IPS-20b (cell line): ENCODE measurements at regions not wholly inside any gene's neighbourhood (a gene's known extent, or its start where the extent isn't known, plus 50 kb on each side); places are given as distances from the start of the nearest gene placed in this dataset.
"Not testable (repeated sequence)": the region's sequence is repeated elsewhere in the genome, so short reads cannot be mapped to it uniquely, and the experiment has no call there.

Experiments
- H3K27ac ChIP-seq: one replicate; pipeline ENCODE4 v1.5.1; 2013; ENCODE audit warnings: low read length
- H3K27me3 ChIP-seq: 2 replicates; pipeline ENCODE4 v1.6.1; 2013; ENCODE audit warnings: mild to moderate bottlenecking, low read length, inconsistent platforms; ENCODE audit not compliant: insufficient read depth
- H3K36me3 ChIP-seq: 2 replicates; pipeline ENCODE4 v1.6.1; 2013; ENCODE audit warnings: low read depth, mild to moderate bottlenecking, inconsistent platforms, low read length, moderate library complexity; ENCODE audit not compliant: insufficient read depth
- H3K4me1 ChIP-seq: 2 replicates; pipeline ENCODE4 v1.6.1; 2013; ENCODE audit warnings: mild to moderate bottlenecking, control low read depth, inconsistent platforms, low read length, moderate library complexity; ENCODE audit not compliant: insufficient read depth
- H3K4me3 ChIP-seq: 2 replicates; pipeline ENCODE4 v1.5.1; 2013; ENCODE audit warnings: mild to moderate bottlenecking, low read length, inconsistent platforms
- H3K9ac ChIP-seq: 2 replicates; pipeline ENCODE4 v1.6.1; 2013; ENCODE audit warnings: low read depth, mild to moderate bottlenecking, inconsistent platforms, low read length, moderate library complexity
- H3K9me3 ChIP-seq: 2 replicates; pipeline ENCODE4 v1.6.1; 2013; ENCODE audit warnings: mild to moderate bottlenecking, low read depth, low read length, inconsistent platforms; ENCODE audit not compliant: insufficient read depth

GRCh38 chr10:114719311-114719710 is 61.2 kb upstream of the ABLIM1 start:
- Histone ChIP-seq H3K36me3 (no peaks in the 10 kb centered on the region), H3K9me3 (no peaks in the 10 kb centered on the region), H3K27me3 (no peaks in the 10 kb centered on the region), H3K9ac (no peak overlapping the region), H3K4me3 (no peak overlapping the region), H3K27ac (no peak overlapping the region), H3K4me1 (peaks cover 3% of the 10 kb centered on the region; the same call in 1 of the 2 replicates)

- not testable (repeated sequence) for H3K4me3 ChIP-seq, H3K9me3 ChIP-seq, H3K27me3 ChIP-seq, H3K9ac ChIP-seq, H3K36me3 ChIP-seq, H3K4me1 ChIP-seq, H3K27ac ChIP-seq
Measured at GRCh38 chr10:114720023-114720422, 61.9 kb upstream of the ABLIM1 start.

GRCh38 chr10:114720685-114721278 is 62.7 kb upstream of the ABLIM1 start:
- H3K9me3 ChIP-seq: no peaks in the 10 kb centered on the region
- H3K27me3 ChIP-seq: no peaks in the 10 kb centered on the region
- no peak overlapping the region for H3K4me3 ChIP-seq
- no peak overlapping the region for H3K27ac ChIP-seq
- H3K4me1 ChIP-seq: no peaks in the 10 kb centered on the region; the same call in 1 of the 2 replicates
- no peak overlapping the region for H3K9ac ChIP-seq
- H3K36me3 ChIP-seq: no peaks in the 10 kb centered on the region

GRCh38 chr10:114722136-114722535 is 64.1 kb upstream of the ABLIM1 start:
- not testable (repeated sequence) for H3K36me3 ChIP-seq, H3K27ac ChIP-seq, H3K27me3 ChIP-seq, H3K4me1 ChIP-seq, H3K9me3 ChIP-seq, H3K4me3 ChIP-seq, H3K9ac ChIP-seq

GRCh38 chr10:114723361-114723760 is 65.3 kb upstream of the ABLIM1 start:
- H3K4me1 ChIP-seq: no peaks in the 10 kb centered on the region; the same call in 1 of the 2 replicates
- H3K9me3 ChIP-seq: no peaks in the 10 kb centered on the region; the same call in 1 of the 2 replicates
- H3K4me3 ChIP-seq: no peak overlapping the region
- no peak overlapping the region for H3K27ac ChIP-seq
- H3K27me3 ChIP-seq: no peaks in the 10 kb centered on the region
- H3K9ac ChIP-seq: no peak overlapping the region
- H3K36me3 ChIP-seq: no peaks in the 10 kb centered on the region

DNA sequence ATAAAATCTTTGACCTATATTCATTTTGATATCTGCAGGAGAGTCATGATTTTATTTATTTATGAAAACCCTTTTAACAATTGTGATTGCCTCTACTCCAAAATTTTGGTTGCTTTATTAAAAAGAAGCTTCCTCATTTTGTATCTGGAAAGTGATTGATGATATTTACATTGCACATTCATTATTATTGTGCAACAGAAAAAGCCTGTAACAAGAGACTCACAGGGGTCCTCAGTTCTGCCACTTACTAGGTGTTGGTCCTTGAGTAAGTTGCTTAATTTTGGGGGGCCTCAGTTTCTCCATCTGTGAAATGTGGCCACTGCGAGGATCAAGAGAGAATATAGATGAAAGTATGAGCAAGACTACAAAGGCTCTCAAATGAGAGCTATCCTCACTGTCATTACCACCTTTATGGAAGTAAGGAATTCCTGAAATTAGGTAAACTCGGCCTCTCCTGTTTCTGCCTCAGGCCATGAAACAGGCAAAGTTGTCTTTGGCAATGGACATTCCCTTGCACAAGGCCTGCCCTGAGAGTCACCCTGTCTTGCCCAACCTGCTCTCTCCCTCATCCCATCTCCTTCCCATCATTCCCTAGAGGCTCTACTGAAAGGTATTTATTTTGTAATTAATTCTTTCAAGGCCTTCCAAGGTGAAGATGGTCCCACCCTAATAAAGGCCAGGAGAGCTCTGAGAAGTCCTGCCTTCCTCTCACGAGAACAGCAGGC is 66.1 kb upstream of the ABLIM1 start:
- Histone ChIP-seq H3K4me1 (no peaks in the 10 kb centered on the region; the same call in 1 of the 2 replicates), H3K27ac (no peak overlapping the region), H3K9me3 (no peaks in the 10 kb centered on the region; the same call in 1 of the 2 replicates), H3K27me3 (no peaks in the 10 kb centered on the region), H3K9ac (no peak overlapping the region), H3K4me3 (no peak overlapping the region), H3K36me3 (no peaks in the 10 kb centered on the region)

- no peak overlapping the region for H3K9ac ChIP-seq
- no peaks in the 10 kb centered on the region for H3K27me3 ChIP-seq
- H3K36me3 ChIP-seq: no peaks in the 10 kb centered on the region
- H3K9me3 ChIP-seq: no peaks in the 10 kb centered on the region; the same call in 1 of the 2 replicates
- no peaks in the 10 kb centered on the region; the same call in 1 of the 2 replicates for H3K4me1 ChIP-seq
- no peak overlapping the region for H3K27ac ChIP-seq
- no peak overlapping the region for H3K4me3 ChIP-seq
Measured at GRCh38 chr10:114724716-114725106, 66.6 kb upstream of the ABLIM1 start.

GRCh38 chr10:114726820-114727271 is 68.8 kb upstream of the ABLIM1 start:
- H3K4me3 ChIP-seq: no peak overlapping the region

GRCh38 chr10:114728325-114728724 is 70.2 kb upstream of the ABLIM1 start:
- Histone ChIP-seq H3K9ac (no peak overlapping the region), H3K4me3 (no peak overlapping the region), H3K4me1 (no peaks in the 10 kb centered on the region), H3K27ac (no peak overlapping the region), H3K27me3 (no peaks in the 10 kb centered on the region), H3K9me3 (no peaks in the 10 kb centered on the region; the same call in 1 of the 2 replicates), H3K36me3 (no peaks in the 10 kb centered on the region)

More at GRCh38 chr10:114726820-114727271, 68.8 kb upstream of the ABLIM1 start:
- no peaks in the 10 kb centered on the region; the same call in 1 of the 2 replicates for H3K4me1 ChIP-seq
- no peaks in the 10 kb centered on the region for H3K27me3 ChIP-seq
- no peak overlapping the region for H3K27ac ChIP-seq
- no peaks in the 10 kb centered on the region; the same call in 1 of the 2 replicates for H3K9me3 ChIP-seq
- no peaks in the 10 kb centered on the region for H3K36me3 ChIP-seq
- no peak overlapping the region for H3K9ac ChIP-seq

GRCh38 chr10:114729103-114729659 is 71.1 kb upstream of the ABLIM1 start:
- Histone ChIP-seq H3K4me3 (no peak overlapping the region), H3K9ac (no peak overlapping the region), H3K36me3 (no peaks in the 10 kb centered on the region), H3K4me1 (no peaks in the 10 kb centered on the region), H3K9me3 (no peaks in the 10 kb centered on the region; the same call in 1 of the 2 replicates), H3K27ac (no peak overlapping the region), H3K27me3 (no peaks in the 10 kb centered on the region)

DNA sequence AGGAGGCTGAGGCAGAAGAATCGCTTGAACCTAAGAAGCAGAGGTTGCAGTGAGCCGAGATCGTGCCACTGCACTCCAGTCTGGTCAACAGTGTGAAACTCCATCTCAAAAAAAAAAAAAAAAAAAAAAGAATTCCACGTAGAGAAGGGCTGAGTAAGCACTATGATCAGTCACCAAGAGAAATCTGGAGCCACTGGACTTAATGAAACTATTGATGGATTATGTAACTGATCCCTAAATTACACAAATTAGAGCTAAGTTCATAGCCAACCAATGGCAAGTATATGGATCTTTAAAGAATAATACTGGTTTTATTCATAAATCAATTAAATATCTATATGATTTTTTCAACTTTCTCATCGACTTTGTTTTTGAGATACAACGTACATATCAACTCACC is 72.2 kb upstream of the ABLIM1 start:
- Histone ChIP-seq H3K27ac (no peak overlapping the region), H3K4me3 (no peak overlapping the region), H3K27me3 (no peaks in the 10 kb centered on the region), H3K4me1 (no peaks in the 10 kb centered on the region), H3K36me3 (no peaks in the 10 kb centered on the region), H3K9me3 (no peaks in the 10 kb centered on the region; the same call in 1 of the 2 replicates), H3K9ac (no peak overlapping the region)

DNA sequence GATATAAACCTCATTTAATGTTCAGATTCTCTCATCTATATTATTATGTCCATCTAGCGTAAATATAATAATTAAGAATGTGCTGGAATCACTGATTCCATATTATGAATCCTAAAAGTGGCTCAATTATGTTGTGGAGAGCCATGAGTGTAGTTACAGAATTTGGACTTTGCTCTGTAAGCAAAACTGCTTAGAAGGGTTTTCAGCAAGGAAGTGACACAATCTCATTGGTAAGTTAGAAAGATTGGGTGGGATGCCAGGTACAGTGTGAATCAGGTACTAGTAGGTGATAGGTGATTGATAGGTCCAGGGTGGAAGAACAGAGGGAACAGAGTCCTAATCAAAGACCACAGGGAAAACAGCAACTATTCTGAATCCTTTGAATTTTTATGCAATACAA is 74.9 kb upstream of the ABLIM1 start:
- no peaks in the 10 kb centered on the region for H3K4me1 ChIP-seq
- no peak overlapping the region for H3K4me3 ChIP-seq
- H3K27me3 ChIP-seq: no peaks in the 10 kb centered on the region
- no peaks in the 10 kb centered on the region for H3K36me3 ChIP-seq
- no peaks in the 10 kb centered on the region; the same call in 1 of the 2 replicates for H3K9me3 ChIP-seq
- H3K9ac ChIP-seq: no peak overlapping the region
- no peak overlapping the region for H3K27ac ChIP-seq
